ENCODE measurements at regions not wholly inside any gene's neighbourhood (a gene's known extent, or its start where the extent isn't known, plus 50 kb on each side); places are given as distances from the start of the nearest gene placed in this dataset.

GRCh38 chr22:48722661-48723060 lies 1105.0 kb downstream of the BRD1 start:
- H3K4me2 ChIP-seq (ENCODE audit: low read length), result no peak overlapping the region
- H3K4me1 ChIP-seq (ENCODE audit: control insufficient read depth in 1 of 2, insufficient read depth in 2 of 2, low read length in 2 of 2), result no peaks in the 10 kb centered on the region
- H3K4me3 ChIP-seq (replicated peaks in 1 of 2; ENCODE audit: low read depth in 1 of 2, low read length in 2 of 2), result no peak overlapping the region
- DNase-seq (ENCODE audit: low read depth, low spot score), result no peak
- BruUV-seq (replicated peaks), result no TSS peak
- H3K9me3 ChIP-seq (ENCODE audit: control insufficient read depth in 1 of 2, insufficient read depth in 1 of 2, low read depth in 1 of 2, low read length in 2 of 2), result peaks cover 0 to 6% of the 10 kb centered on the region in 2 experiments; a peak in 3 of 4 replicates
- CTCF ChIA-PET, result no interaction called here
- no peaks in the 10 kb centered on the region for H3K9me2 ChIP-seq (ENCODE audit: insufficient read depth)
- no peak for ATAC-seq
- no peaks in the 10 kb centered on the region for H3K36me3 ChIP-seq (ENCODE audit: control insufficient read depth in 1 of 2, insufficient read depth in 2 of 2, low read length in 2 of 2)
- RAD21 ChIA-PET (ENCODE audit: low non-redundant PET in 1 of 2, low total read pairs in 2 of 2, uncharacterized antibody in 2 of 2, unreplicated experiment in 2 of 2), result no interaction called here
- peaks cover 6% of the 10 kb centered on the region; the same call in 1 of the 2 replicates for H3K27me3 ChIP-seq (ENCODE audit: insufficient read depth, low read length)
- POLR2A ChIA-PET, result no interaction called here
- TF ChIP-seq, protein P1, sequence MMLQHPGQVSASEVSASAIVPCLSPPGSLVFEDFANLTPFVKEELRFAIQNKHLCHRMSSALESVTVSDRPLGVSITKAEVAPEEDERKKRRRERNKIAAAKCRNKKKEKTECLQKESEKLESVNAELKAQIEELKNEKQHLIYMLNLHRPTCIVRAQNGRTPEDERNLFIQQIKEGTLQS (IDR thresholded peaks at IDR 0.05), result no peak
- TF ChIP-seq REST (IDR thresholded peaks at IDR 0.05; ENCODE audit: low read depth) (no peak), CBX3 (IDR thresholded peaks at IDR 0.05; ENCODE audit: low read depth) (no peak), EZH2 (IDR thresholded peaks at IDR 0.05) (no peak)
- no peak overlapping the region for H3K9ac ChIP-seq (ENCODE audit: low read length)
- no peak overlapping the region for H2AFZ ChIP-seq (ENCODE audit: low read depth, low read length, poor library complexity, severe bottlenecking)
- no peaks in the 10 kb centered on the region for H3K79me2 ChIP-seq (ENCODE audit: insufficient read depth, low read length)
- no peaks in the 10 kb centered on the region for H4K20me1 ChIP-seq (ENCODE audit: insufficient read depth)
- no peak overlapping the region for H3K27ac ChIP-seq (ENCODE audit: low read depth, low read length)
- intact Hi-C loops (cut with micrococcal nuclease), result no loop called here

DNA sequence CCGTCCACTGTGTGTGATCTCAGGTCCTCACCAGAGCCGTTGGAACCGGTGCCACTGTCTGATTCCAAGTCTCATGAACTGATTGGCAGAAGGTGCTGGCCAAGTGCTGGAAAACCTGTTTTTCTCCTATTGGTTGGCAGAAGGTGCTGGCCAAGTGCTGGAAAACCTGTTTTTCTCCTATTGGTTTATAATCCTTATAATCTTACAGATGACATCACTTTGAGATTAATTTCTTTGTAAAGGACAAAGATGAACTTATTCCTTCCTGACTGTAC lies 1106.3 kb downstream of the BRD1 start:
- Histone ChIP-seq H2AFZ (ENCODE audit: low read depth, low read length, poor library complexity, severe bottlenecking) (no peak overlapping the region), H3K27me3 (ENCODE audit: insufficient read depth, low read length) (peaks cover 6% of the 10 kb centered on the region; the same call in 1 of the 2 replicates), H3K4me1 (ENCODE audit: control insufficient read depth in 1 of 2, insufficient read depth in 2 of 2, low read length in 2 of 2) (no peaks in the 10 kb centered on the region), H3K9me2 (ENCODE audit: insufficient read depth) (no peaks in the 10 kb centered on the region), H3K4me2 (ENCODE audit: low read length) (no peak overlapping the region), H3K27ac (ENCODE audit: low read depth, low read length) (no peak overlapping the region), H3K79me2 (ENCODE audit: insufficient read depth, low read length) (no peaks in the 10 kb centered on the region), H3K36me3 (ENCODE audit: control insufficient read depth in 1 of 2, insufficient read depth in 2 of 2, low read length in 2 of 2) (no peaks in the 10 kb centered on the region), H3K9me3 (ENCODE audit: control insufficient read depth in 1 of 2, insufficient read depth in 1 of 2, low read depth in 1 of 2, low read length in 2 of 2) (no peaks in the 10 kb centered on the region; a peak in 1 of 4 replicates), H3K4me3 (replicated peaks in 1 of 2; ENCODE audit: low read depth in 1 of 2, low read length in 2 of 2) (no peak overlapping the region), H3K9ac (ENCODE audit: low read length) (no peak overlapping the region), H4K20me1 (ENCODE audit: insufficient read depth) (no peaks in the 10 kb centered on the region)
- ATAC-seq, result no peak
- ChIA-PET CTCF (no interaction called here), RAD21 (ENCODE audit: low non-redundant PET in 1 of 2, low total read pairs in 2 of 2, uncharacterized antibody in 2 of 2, unreplicated experiment in 2 of 2) (no interaction called here), POLR2A (no interaction called here)
- DNase-seq (ENCODE audit: low read depth, low spot score), result no peak
- TF ChIP-seq ZFX (IDR thresholded peaks at IDR 0.05), result no peak
- no peak for TF ChIP-seq POLR2A (IDR thresholded peaks at IDR 0.05; ENCODE audit: borderline replicate concordance, extremely low read depth, insufficient read depth, insufficient read length)
- no peak for TF ChIP-seq TCF7L2 (IDR thresholded peaks at IDR 0.05; ENCODE audit: borderline replicate concordance, extremely low read depth, insufficient read depth, insufficient read length)
- no peak for TF ChIP-seq FOSL1 (IDR thresholded peaks at IDR 0.05; ENCODE audit: low read depth)
- no peak for TF ChIP-seq EZH2phosphoT487 (IDR thresholded peaks at IDR 0.05; ENCODE audit: borderline replicate concordance)
- no peak for TF ChIP-seq EZH2 (IDR thresholded peaks at IDR 0.05)
- no peak for TF ChIP-seq ELF1 (IDR thresholded peaks at IDR 0.05; ENCODE audit: borderline replicate concordance, low read depth)
- TF ChIP-seq EGR1 (IDR thresholded peaks at IDR 0.05; ENCODE audit: low read depth), result no peak
- TF ChIP-seq JUND (IDR thresholded peaks at IDR 0.05), result no peak
- TF ChIP-seq RAD21 (IDR thresholded peaks at IDR 0.05; ENCODE audit: low read depth), result no peak
- no peak for TF ChIP-seq REST (IDR thresholded peaks at IDR 0.05; ENCODE audit: low read depth)
- no peak for TF ChIP-seq YY1 (IDR thresholded peaks at IDR 0.05; ENCODE audit: extremely low read depth, insufficient replicate concordance, low read depth, low read length)
- intact Hi-C loops (cut with micrococcal nuclease), result no loop called here
- BruUV-seq (replicated peaks), result no TSS peak
